HCT116 (cell line): ENCODE measurements at regions not wholly inside any gene's neighbourhood (a gene's known extent, or its start where the extent isn't known, plus 50 kb on each side); places are given as distances from the start of the nearest gene placed in this dataset.
"Not testable (repeated sequence)": the region's sequence is repeated elsewhere in the genome, so short reads cannot be mapped to it uniquely, and the experiment has no call there.

Source experiments
- ATAC-seq: fragments of 200-7000 bp; cut with Tn5 transposase; 2 replicates; pipeline ENCODE4 v1.9.1; 2020; ENCODE audit warnings: mild to moderate bottlenecking, moderate library complexity
- BruUV-seq: library from RNA; stranded (reverse); fragments of 400-500 nt; replicated peaks from 2 replicates; lab custom pipeline; 2021; lab: Mats Ljungman, UMichigan
- CTCF ChIA-PET: fragments of 300-600 bp; sonication (Branson Sonifier 250); formaldehyde crosslinking; loops from one replicate; lab custom pipeline; 2021; ENCODE audit warnings: antibody characterized with exemption; lab: Charles Lee
- POLR2A ChIA-PET: fragments of 300-600, 350-600 bp; sonication (Branson Sonifier 250); formaldehyde crosslinking; loops from one replicate; lab custom pipeline; 2021; ENCODE audit warnings: antibody characterized with exemption; lab: Charles Lee
- RAD21 ChIA-PET, 2 experiments: fragments of 300-600 bp; sonication (Branson Sonifier 250); formaldehyde crosslinking; loops; one replicate each; lab custom pipeline; 2023; ENCODE audit warnings: low total read pairs in 2 of 2; ENCODE audit not compliant: uncharacterized antibody in 2 of 2, unreplicated experiment in 2 of 2, low non-redundant PET in 1 of 2; lab: Charles Lee
- DNase-seq: peaks from one replicate; pipeline ENCODE4 v3.0.0-alpha.2; 2010; ENCODE audit warnings: low read depth, low spot score
- H2AFZ ChIP-seq: fragments of 200-600 bp; shearing (Covaris generic), sonication (generic); 2 replicates; pipeline ENCODE4 v1.6.1; 2017; ENCODE audit warnings: low read depth, mixed run types, mixed read lengths, antibody characterized with exemption, low read length; ENCODE audit not compliant: poor library complexity, severe bottlenecking
- H3K27ac ChIP-seq: 2 replicates; pipeline ENCODE4 v1.5.1; 2012; ENCODE audit warnings: low read depth, low read length
- H3K27me3 ChIP-seq: fragments of 200-600 bp; sonication (generic); 2 replicates; pipeline ENCODE4 v1.6.1; 2016; ENCODE audit warnings: mixed run types, low read length, mixed read lengths; ENCODE audit not compliant: insufficient read depth
- H3K36me3 ChIP-seq, 2 experiments: fragments of 200-500 bp in 1 of 2; fragments of 200-600 bp in 1 of 2; sonication (Bioruptor generic) in 1 of 2; sonication (generic) in 1 of 2; 2 replicates each; pipeline versions ENCODE4 v1.5.1 to v1.6.1; 2014 to 2016; ENCODE audit warnings: low read length in 2 of 2, inconsistent platforms in 1 of 2, mixed read lengths in 1 of 2, mixed run types in 1 of 2; ENCODE audit not compliant: insufficient read depth in 2 of 2, control insufficient read depth in 1 of 2
- H3K4me1 ChIP-seq, 2 experiments: fragments of 200-600 bp in 1 of 2; sonication (generic) in 1 of 2; 2 replicates each; pipeline versions ENCODE4 v1.5.1 to v1.6.1; 2012 to 2017; ENCODE audit warnings: low read length in 2 of 2, inconsistent platforms in 1 of 2, mild to moderate bottlenecking in 1 of 2, mixed read lengths in 1 of 2, mixed run types in 1 of 2, moderate library complexity in 1 of 2; ENCODE audit not compliant: insufficient read depth in 2 of 2, control insufficient read depth in 1 of 2
- H3K4me2 ChIP-seq: fragments of 200-600 bp; sonication (generic); 2 replicates; pipeline ENCODE4 v1.6.1; 2017; ENCODE audit warnings: mixed run types, low read length, mixed read lengths
- H3K4me3 ChIP-seq, 2 experiments: fragments of 200-600 bp in 1 of 2; sonication (generic) in 1 of 2; replicated peaks in 1 of 2; 2 replicates each; pipeline ENCODE4 v1.5.1; 2011 to 2016; ENCODE audit warnings: low read length in 2 of 2, control low read depth in 1 of 2, low read depth in 1 of 2, mild to moderate bottlenecking in 1 of 2, mixed read lengths in 1 of 2, mixed run types in 1 of 2
- H3K79me2 ChIP-seq: fragments of 200-600 bp; sonication (generic); 2 replicates; pipeline ENCODE4 v1.6.1; 2017; ENCODE audit warnings: mild to moderate bottlenecking, mixed run types, low read length, moderate library complexity, mixed read lengths; ENCODE audit not compliant: insufficient read depth
- H3K9ac ChIP-seq: fragments of 200-600 bp; sonication (generic); 2 replicates; pipeline ENCODE4 v1.6.1; 2016; ENCODE audit warnings: low read length, mixed read lengths
- H3K9me2 ChIP-seq: fragments of 200-600 bp; sonication (generic), shearing (Covaris generic); 2 replicates; pipeline ENCODE4 v1.6.1; 2017; ENCODE audit warnings: mixed run types, mild to moderate bottlenecking, moderate library complexity; ENCODE audit not compliant: insufficient read depth
- H3K9me3 ChIP-seq, 2 experiments: fragments of 200-500 bp in 1 of 2; fragments of 200-600 bp in 1 of 2; sonication (Bioruptor generic) in 1 of 2; sonication (generic) in 1 of 2; 2 replicates each; pipeline ENCODE4 v1.6.1; 2014 to 2017; ENCODE audit warnings: low read length in 2 of 2, mixed read lengths in 2 of 2, inconsistent platforms in 1 of 2, low read depth in 1 of 2, mild to moderate bottlenecking in 1 of 2, mixed run types in 1 of 2, moderate library complexity in 1 of 2; ENCODE audit not compliant: control insufficient read depth in 1 of 2, insufficient read depth in 1 of 2
- H4K20me1 ChIP-seq: fragments of 200-600 bp; sonication (generic), shearing (Covaris generic); 2 replicates; pipeline ENCODE4 v1.6.1; 2017; ENCODE audit warnings: mixed run types, mild to moderate bottlenecking, moderate library complexity; ENCODE audit not compliant: insufficient read depth
- intact Hi-C: fragments of 100-400 bp; cut with micrococcal nuclease; formaldehyde crosslinking; loops from 2 replicates; pipeline ENCODE4 v1.10.0; 2022

GRCh38 chr16:29297809-29298177 is 108.7 kb downstream of the NPIPB11 start:
- BruUV-seq, ATAC-seq, H3K36me3 ChIP-seq, H3K4me1 ChIP-seq, H4K20me1 ChIP-seq, RAD21 ChIA-PET, intact Hi-C loops, H3K4me2 ChIP-seq, H2AFZ ChIP-seq, H3K27me3 ChIP-seq, POLR2A ChIA-PET, H3K9me3 ChIP-seq, H3K9ac ChIP-seq, H3K4me3 ChIP-seq, H3K27ac ChIP-seq, H3K79me2 ChIP-seq, DNase-seq, CTCF ChIA-PET, H3K9me2 ChIP-seq: not testable (repeated sequence)

GRCh38 chr16:29297144-29297808 is 109.2 kb downstream of the NPIPB11 start:
- H3K4me1 ChIP-seq, H3K9me2 ChIP-seq, CTCF ChIA-PET, H2AFZ ChIP-seq, H3K79me2 ChIP-seq, H3K4me3 ChIP-seq, DNase-seq, H3K4me2 ChIP-seq, POLR2A ChIA-PET, H4K20me1 ChIP-seq, RAD21 ChIA-PET, H3K9ac ChIP-seq, H3K9me3 ChIP-seq, BruUV-seq, H3K36me3 ChIP-seq, ATAC-seq, intact Hi-C loops, H3K27me3 ChIP-seq, H3K27ac ChIP-seq: not testable (repeated sequence)

GRCh38 chr16:29296176-29296575 is 110.3 kb downstream of the NPIPB11 start:
- H3K4me1 ChIP-seq, H2AFZ ChIP-seq, H3K36me3 ChIP-seq, POLR2A ChIA-PET, H3K4me2 ChIP-seq, DNase-seq, H4K20me1 ChIP-seq, BruUV-seq, CTCF ChIA-PET, H3K9me3 ChIP-seq, H3K79me2 ChIP-seq, H3K9ac ChIP-seq, intact Hi-C loops, H3K4me3 ChIP-seq, ATAC-seq, H3K9me2 ChIP-seq, H3K27ac ChIP-seq, H3K27me3 ChIP-seq, RAD21 ChIA-PET: not testable (repeated sequence)

- H2AFZ ChIP-seq, H3K4me3 ChIP-seq, H3K36me3 ChIP-seq, BruUV-seq, H3K27me3 ChIP-seq, H3K9me2 ChIP-seq, DNase-seq, intact Hi-C loops, H3K4me2 ChIP-seq, RAD21 ChIA-PET, POLR2A ChIA-PET, CTCF ChIA-PET, H3K79me2 ChIP-seq, H3K27ac ChIP-seq, H3K9ac ChIP-seq, H4K20me1 ChIP-seq, ATAC-seq, H3K9me3 ChIP-seq: not testable (repeated sequence)
- H3K4me1 ChIP-seq: peaks cover 12 to 17% of the 10 kb centered on the region in 2 experiments
Observed at GRCh38 chr16:29294951-29295795, 111.3 kb downstream of the NPIPB11 start.
